A673 (cell line): ENCODE measurements at regions not wholly inside any gene's neighbourhood (a gene's known extent, or its start where the extent isn't known, plus 50 kb on each side); places are given as distances from the start of the nearest gene placed in this dataset.

ENCODE experiments used
- EZH2 ChIP-seq: fragments of 200-600 bp; sonication (generic); IDR thresholded peaks from 2 replicates; pipeline ENCODE4 v1.6.1; 2017; ENCODE audit warnings: borderline replicate concordance, low read depth, mild to moderate bottlenecking, mixed read lengths, antibody characterized with exemption, low read length; ENCODE audit not compliant: poor library complexity, severe bottlenecking
- TF ChIP-seq, protein P1 (sequence below): fragments of 300-800, 200-600 bp; sonication (generic); conservative IDR thresholded peaks from 2 replicates; pipeline ENCODE4 v1.5.1; 2017; ENCODE audit warnings: low read depth, mild to moderate bottlenecking, antibody characterized with exemption, low read length, moderate library complexity, mixed read lengths

DNA sequence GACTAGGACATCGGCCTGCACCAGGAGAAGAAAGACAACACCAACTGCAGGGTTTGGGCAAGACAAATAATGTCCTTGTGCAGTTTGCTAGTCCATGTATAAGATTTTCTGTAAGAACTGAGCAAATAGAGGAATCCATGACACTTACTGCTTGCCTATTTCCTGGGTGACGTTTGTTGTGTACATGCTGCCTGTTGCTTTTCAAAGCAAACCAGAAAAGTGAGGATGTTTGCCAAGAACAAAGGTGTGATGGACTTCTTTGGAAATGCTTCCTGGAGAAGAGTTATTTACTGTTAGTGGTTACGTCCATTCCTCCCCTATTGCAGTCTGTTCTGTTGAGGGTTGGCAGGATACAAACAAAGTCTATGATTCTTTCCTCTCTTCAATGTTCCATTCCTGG is 126.5 kb downstream of the CASP12 start:
- TF ChIP-seq, protein P1, sequence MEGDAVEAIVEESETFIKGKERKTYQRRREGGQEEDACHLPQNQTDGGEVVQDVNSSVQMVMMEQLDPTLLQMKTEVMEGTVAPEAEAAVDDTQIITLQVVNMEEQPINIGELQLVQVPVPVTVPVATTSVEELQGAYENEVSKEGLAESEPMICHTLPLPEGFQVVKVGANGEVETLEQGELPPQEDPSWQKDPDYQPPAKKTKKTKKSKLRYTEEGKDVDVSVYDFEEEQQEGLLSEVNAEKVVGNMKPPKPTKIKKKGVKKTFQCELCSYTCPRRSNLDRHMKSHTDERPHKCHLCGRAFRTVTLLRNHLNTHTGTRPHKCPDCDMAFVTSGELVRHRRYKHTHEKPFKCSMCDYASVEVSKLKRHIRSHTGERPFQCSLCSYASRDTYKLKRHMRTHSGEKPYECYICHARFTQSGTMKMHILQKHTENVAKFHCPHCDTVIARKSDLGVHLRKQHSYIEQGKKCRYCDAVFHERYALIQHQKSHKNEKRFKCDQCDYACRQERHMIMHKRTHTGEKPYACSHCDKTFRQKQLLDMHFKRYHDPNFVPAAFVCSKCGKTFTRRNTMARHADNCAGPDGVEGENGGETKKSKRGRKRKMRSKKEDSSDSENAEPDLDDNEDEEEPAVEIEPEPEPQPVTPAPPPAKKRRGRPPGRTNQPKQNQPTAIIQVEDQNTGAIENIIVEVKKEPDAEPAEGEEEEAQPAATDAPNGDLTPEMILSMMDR = no peak
- TF ChIP-seq EZH2 = no peak
